SU-DHL-6 (cell line): ENCODE measurements at regions not wholly inside any gene's neighbourhood (a gene's known extent, or its start where the extent isn't known, plus 50 kb on each side); places are given as distances from the start of the nearest gene placed in this dataset.

Experiments used
- H2AFZ ChIP-seq: fragments of 200-600 bp; sonication (generic); 2 replicates; pipeline ENCODE4 v1.6.1; 2014; ENCODE audit warnings: low read depth, mild to moderate bottlenecking, moderate library complexity, mixed read lengths, antibody characterized with exemption, low read length; ENCODE audit not compliant: severe bottlenecking
- H3F3A ChIP-seq: fragments of 200-600 bp; shearing (Covaris generic); 2 replicates; pipeline ENCODE4 v1.6.0; 2016; ENCODE audit warnings: antibody characterized with exemption, mild to moderate bottlenecking; ENCODE audit not compliant: insufficient read depth
- H3K27ac ChIP-seq: fragments of 200-600 bp; sonication (generic); 2 replicates; pipeline ENCODE4 v1.5.1; 2016; ENCODE audit warnings: low read depth, mild to moderate bottlenecking, low read length, moderate library complexity, mixed read lengths
- H3K27me3 ChIP-seq: fragments of 200-600 bp; sonication (generic), shearing (Covaris generic); 2 replicates; pipeline ENCODE4 v1.6.0; 2014; ENCODE audit warnings: mild to moderate bottlenecking, low read length
- H3K36me3 ChIP-seq: fragments of 200-600 bp; sonication (generic); 2 replicates; pipeline ENCODE4 v1.6.1; 2014; ENCODE audit warnings: mild to moderate bottlenecking, low read length, mixed read lengths
- H3K4me2 ChIP-seq: fragments of 300-600, 200-600 bp; shearing (Covaris generic), sonication (generic); 2 replicates; pipeline ENCODE4 v1.6.0; 2014; ENCODE audit warnings: low read length, low read depth, mild to moderate bottlenecking; ENCODE audit not compliant: poor library complexity, severe bottlenecking
- H3K4me3 ChIP-seq: fragments of 200-600 bp; sonication (generic); 2 replicates; pipeline ENCODE4 v1.5.1; 2014; ENCODE audit warnings: antibody characterized with exemption, low read length, mild to moderate bottlenecking, mixed read lengths; ENCODE audit not compliant: insufficient read depth, poor library complexity, severe bottlenecking
- H3K79me2 ChIP-seq: fragments of 200-600 bp; sonication (generic); 2 replicates; pipeline ENCODE4 v1.6.1; 2014; ENCODE audit warnings: mild to moderate bottlenecking, low read length, moderate library complexity; ENCODE audit not compliant: insufficient read depth
- H3K9ac ChIP-seq: fragments of 200-600 bp; sonication (generic); 2 replicates; pipeline ENCODE4 v1.7.0; 2014; ENCODE audit warnings: mild to moderate bottlenecking, low read length
- H3K9me2 ChIP-seq: fragments of 200-600 bp; sonication (generic); replicated peaks from 2 replicates; pipeline ENCODE4 v1.6.1; 2014; ENCODE audit warnings: low read length; ENCODE audit not compliant: insufficient read depth
- H3K9me3 ChIP-seq: fragments of 200-600 bp; sonication (generic); 2 replicates; pipeline ENCODE4 v1.6.1; 2014; ENCODE audit warnings: low read length, mixed read lengths; ENCODE audit not compliant: insufficient read depth
- H4K20me1 ChIP-seq: fragments of 200-600 bp; sonication (generic); 2 replicates; pipeline ENCODE4 v1.6.1; 2014; ENCODE audit warnings: low read depth, mild to moderate bottlenecking, antibody characterized with exemption, low read length, moderate library complexity, mixed read lengths
- EZH2phosphoT487 ChIP-seq: fragments of 200-600 bp; sonication (generic), shearing (Covaris generic); conservative IDR thresholded peaks from 2 replicates; pipeline ENCODE4 v1.6.1; 2018; ENCODE audit warnings: mild to moderate bottlenecking, antibody characterized with exemption, low read length, moderate library complexity, mixed read lengths
- TF ChIP-seq, protein P1 (sequence below): fragments of 200-600 bp; sonication (generic); IDR thresholded peaks from one replicate; pipeline ENCODE4 v1.5.1; 2017; ENCODE audit warnings: antibody characterized with exemption, mild to moderate bottlenecking, low read length, moderate library complexity; ENCODE audit not compliant: insufficient read depth, poor library complexity, severe bottlenecking

DNA sequence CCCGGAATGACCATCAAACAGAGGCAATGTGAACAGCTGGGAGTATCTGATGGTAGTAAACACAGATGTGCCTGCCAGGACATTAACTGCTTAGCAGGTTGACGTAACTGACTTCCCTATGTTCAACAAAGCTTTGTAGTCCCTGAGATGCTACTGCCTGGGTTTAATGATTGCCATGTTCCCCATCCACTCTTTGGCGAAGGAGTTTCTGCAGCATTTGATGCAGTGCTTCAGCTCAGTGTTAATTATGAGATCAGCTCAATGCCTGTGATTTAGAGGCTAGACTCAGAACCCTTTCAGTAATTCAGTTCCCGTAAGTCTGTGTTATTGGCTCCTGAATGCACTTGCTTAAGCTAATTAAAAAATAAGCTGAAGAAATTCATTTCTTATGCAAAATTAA, 547.3 kb upstream of the ZNF608 start:
- Histone ChIP-seq H3K27me3 (no peaks in the 10 kb centered on the region), H3K9me3 (no peaks in the 10 kb centered on the region), H3K9ac (no peak overlapping the region), H3K4me2 (no peak overlapping the region), H3K27ac (no peak overlapping the region), H3K9me2 (no peaks in the 10 kb centered on the region), H3K79me2 (no peaks in the 10 kb centered on the region), H3F3A (no peaks in the 10 kb centered on the region), H3K4me3 (no peak overlapping the region), H2AFZ (no peak overlapping the region), H3K36me3 (no peaks in the 10 kb centered on the region), H4K20me1 (no peaks in the 10 kb centered on the region)
- TF ChIP-seq, protein P1, sequence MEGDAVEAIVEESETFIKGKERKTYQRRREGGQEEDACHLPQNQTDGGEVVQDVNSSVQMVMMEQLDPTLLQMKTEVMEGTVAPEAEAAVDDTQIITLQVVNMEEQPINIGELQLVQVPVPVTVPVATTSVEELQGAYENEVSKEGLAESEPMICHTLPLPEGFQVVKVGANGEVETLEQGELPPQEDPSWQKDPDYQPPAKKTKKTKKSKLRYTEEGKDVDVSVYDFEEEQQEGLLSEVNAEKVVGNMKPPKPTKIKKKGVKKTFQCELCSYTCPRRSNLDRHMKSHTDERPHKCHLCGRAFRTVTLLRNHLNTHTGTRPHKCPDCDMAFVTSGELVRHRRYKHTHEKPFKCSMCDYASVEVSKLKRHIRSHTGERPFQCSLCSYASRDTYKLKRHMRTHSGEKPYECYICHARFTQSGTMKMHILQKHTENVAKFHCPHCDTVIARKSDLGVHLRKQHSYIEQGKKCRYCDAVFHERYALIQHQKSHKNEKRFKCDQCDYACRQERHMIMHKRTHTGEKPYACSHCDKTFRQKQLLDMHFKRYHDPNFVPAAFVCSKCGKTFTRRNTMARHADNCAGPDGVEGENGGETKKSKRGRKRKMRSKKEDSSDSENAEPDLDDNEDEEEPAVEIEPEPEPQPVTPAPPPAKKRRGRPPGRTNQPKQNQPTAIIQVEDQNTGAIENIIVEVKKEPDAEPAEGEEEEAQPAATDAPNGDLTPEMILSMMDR, result no peak
- TF ChIP-seq EZH2phosphoT487, result no peak

DNA sequence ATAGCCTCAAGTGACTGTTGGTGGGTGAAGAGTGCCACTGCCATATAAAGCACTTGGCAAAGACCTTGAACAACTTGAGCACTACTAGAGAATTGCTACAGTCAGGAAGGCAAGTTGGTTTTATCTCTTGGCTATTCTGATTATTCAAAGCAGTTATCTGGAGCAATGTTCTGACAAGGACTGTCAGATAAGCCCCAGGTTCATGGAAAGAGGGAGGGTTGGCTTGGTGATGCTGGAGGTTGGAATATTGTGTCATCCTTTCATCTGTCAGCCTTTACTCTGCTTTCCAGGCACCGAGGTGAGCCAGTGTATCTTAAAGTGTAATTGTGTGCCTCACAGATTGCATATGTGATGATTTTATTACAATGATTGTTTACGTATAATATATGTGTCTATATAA, 548.4 kb upstream of the ZNF608 start:
- H3K9me3 ChIP-seq, result no peaks in the 10 kb centered on the region
- no peak overlapping the region for H3K9ac ChIP-seq
- no peaks in the 10 kb centered on the region for H3K27me3 ChIP-seq
- H3K79me2 ChIP-seq, result no peaks in the 10 kb centered on the region
- no peaks in the 10 kb centered on the region for H3K9me2 ChIP-seq
- TF ChIP-seq EZH2phosphoT487, result no peak
- TF ChIP-seq, protein P1, result no peak
- H3K36me3 ChIP-seq, result no peaks in the 10 kb centered on the region
- no peaks in the 10 kb centered on the region for H3F3A ChIP-seq
- no peak overlapping the region for H3K4me3 ChIP-seq
- no peaks in the 10 kb centered on the region for H4K20me1 ChIP-seq
- H3K27ac ChIP-seq, result no peak overlapping the region
- H3K4me2 ChIP-seq, result no peak overlapping the region
- H2AFZ ChIP-seq, result no peak overlapping the region

DNA sequence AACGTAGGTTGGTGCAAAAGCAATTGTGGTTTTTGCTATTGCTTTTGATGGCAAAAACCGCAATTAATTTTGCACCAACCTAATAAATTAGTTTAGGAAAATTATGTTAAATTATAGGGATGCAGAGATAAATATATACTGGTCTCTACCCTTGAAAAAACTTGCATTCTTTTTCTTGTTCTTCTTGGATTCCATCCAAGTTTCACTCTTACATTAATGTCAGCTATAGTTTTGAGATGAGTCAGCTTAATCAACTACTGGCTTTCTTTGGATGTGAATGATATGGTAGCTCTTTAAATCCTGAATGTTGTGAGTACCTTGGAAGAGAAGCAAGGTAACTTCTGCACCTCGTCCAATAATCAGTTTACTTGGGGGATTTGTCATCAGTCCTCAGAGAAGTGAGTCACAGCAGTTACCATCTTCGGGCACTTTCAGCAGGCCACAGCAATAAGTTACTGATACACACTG, 549.0 kb upstream of the ZNF608 start:
- TF ChIP-seq, protein P1, result no peak
- no peak for TF ChIP-seq EZH2phosphoT487
- no peaks in the 10 kb centered on the region for H3K36me3 ChIP-seq
- H3K27ac ChIP-seq, result no peak overlapping the region
- no peak overlapping the region for H3K4me2 ChIP-seq
- no peaks in the 10 kb centered on the region for H3K9me3 ChIP-seq
- H3K9ac ChIP-seq, result no peak overlapping the region
- H3K79me2 ChIP-seq, result no peaks in the 10 kb centered on the region
- H4K20me1 ChIP-seq, result no peaks in the 10 kb centered on the region
- no peak overlapping the region for H3K4me3 ChIP-seq
- H3F3A ChIP-seq, result no peaks in the 10 kb centered on the region
- H2AFZ ChIP-seq, result no peak overlapping the region
- H3K27me3 ChIP-seq, result no peaks in the 10 kb centered on the region
- H3K9me2 ChIP-seq, result no peaks in the 10 kb centered on the region

DNA sequence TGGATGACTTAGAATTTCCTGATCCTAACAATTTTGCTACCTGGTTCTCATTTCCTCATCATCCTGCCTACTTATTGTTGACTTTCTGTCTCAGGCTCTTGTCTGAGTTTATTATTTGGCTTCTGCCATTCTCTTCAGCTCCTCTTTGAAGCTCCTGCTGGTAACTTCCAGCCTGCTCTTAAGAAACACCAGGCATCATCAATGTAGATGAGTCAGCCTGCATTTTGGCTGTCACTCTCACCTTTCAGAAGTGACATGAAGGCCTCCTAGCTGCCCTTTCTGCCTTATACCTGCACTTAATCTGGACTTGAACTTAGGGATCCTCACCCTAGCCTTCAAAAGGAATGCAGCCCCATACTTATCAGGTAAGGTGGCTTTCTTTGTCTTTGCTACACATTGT, 551.8 kb upstream of the ZNF608 start:
- Histone ChIP-seq H3K4me2 (no peak overlapping the region), H3K27ac (no peak overlapping the region), H3K9me3 (no peaks in the 10 kb centered on the region), H3K36me3 (no peaks in the 10 kb centered on the region), H3K9ac (no peak overlapping the region), H4K20me1 (no peaks in the 10 kb centered on the region), H3K27me3 (no peaks in the 10 kb centered on the region), H3K9me2 (no peaks in the 10 kb centered on the region), H3K79me2 (no peaks in the 10 kb centered on the region), H3K4me3 (no peak overlapping the region), H3F3A (no peaks in the 10 kb centered on the region), H2AFZ (no peak overlapping the region)
- TF ChIP-seq, protein P1, result no peak
- no peak for TF ChIP-seq EZH2phosphoT487
